Stomach (tissue), 8 donors: ENCODE measurements at regions not wholly inside any gene's neighbourhood (a gene's known extent, or its start where the extent isn't known, plus 50 kb on each side); places are given as distances from the start of the nearest gene placed in this dataset.

ENCODE experiments used
- DNase-seq, 2 donors: peaks; one replicate each; pipeline versions ENCODE4 v3.0.0 to v3.0.0-alpha.2; 2013 to 2019
- H3K27ac ChIP-seq, 5 donors: fragments of 200-600 bp in 4 of 5; sonication (generic) in 4 of 5; one replicate each; pipeline ENCODE4 v1.5.1; 2013 to 2019; ENCODE audit warnings: mild to moderate bottlenecking in 1 of 5, moderate library complexity in 1 of 5
- H3K27me3 ChIP-seq, 3 donors: fragments of 200-600 bp; sonication (generic); one replicate each; pipeline ENCODE4 v1.5.1; 2017 to 2019; ENCODE audit warnings: mixed run types in 1 of 3
- H3K36me3 ChIP-seq, 4 donors: fragments of 200-600 bp; sonication (generic); 1 replicate in 3 of 4; 2 replicates in 1 of 4; pipeline ENCODE4 v1.5.1; 2016 to 2019
- H3K4me1 ChIP-seq, 4 donors: fragments of 200-600 bp; sonication (generic); one replicate each; pipeline ENCODE4 v1.5.1; 2016 to 2019
- H3K4me3 ChIP-seq, 4 donors: fragments of 200-600 bp; sonication (generic) in 3 of 4; one replicate each; pipeline ENCODE4 v1.5.1; 2016 to 2019; ENCODE audit warnings: mild to moderate bottlenecking in 1 of 4
- H3K9me3 ChIP-seq, 4 donors: fragments of 200-600 bp; sonication (generic); one replicate each; pipeline ENCODE4 v1.5.1; 2016 to 2019
- CTCF ChIP-seq, 7 experiments: fragments of 450-650 bp in 4 of 7; fragments of 200-600 bp in 3 of 7; sonication (generic) in 3 of 7; IDR thresholded peaks; one replicate each; pipeline ENCODE4 v1.5.1; 2016 to 2019; ENCODE audit warnings: antibody characterized with exemption in 7 of 7, control low read depth in 2 of 7, mild to moderate bottlenecking in 1 of 7
- EP300 ChIP-seq: sonication (generic); formaldehyde crosslinking; IDR thresholded peaks from one replicate; pipeline ENCODE4 v1.6.1; 2017; ENCODE audit warnings: antibody characterized with exemption
- POLR2A ChIP-seq, 4 donors: fragments of 450-650 bp; IDR thresholded peaks; one replicate each; pipeline ENCODE4 v1.6.1; 2016; ENCODE audit warnings: antibody characterized with exemption in 4 of 4, control low read depth in 2 of 4, mild to moderate bottlenecking in 1 of 4, moderate library complexity in 1 of 4
- POLR2AphosphoS5 ChIP-seq, 3 donors: sonication (generic); formaldehyde crosslinking; IDR thresholded peaks; one replicate each; pipeline ENCODE4 v1.6.1; 2016; ENCODE audit warnings: antibody characterized with exemption in 3 of 3
- WGBS, 5 donors: extraction: QIAGEN DNeasy Blood & Tissue Kit in 3 of 5; methylation state at CpG; one replicate each; pipeline versions ENCODE4 v1.1.5 to v1.1.7; 2013 to 2018; 5-methylcytosine and 5-hydroxymethylcytosine counted together
- intact Hi-C: fragments of 100-400 bp; cut with DNase I; formaldehyde crosslinking; loops from one replicate; pipeline ENCODE4 v1.15.1; 2023; ENCODE audit warnings: low total_unique reads
- donor health status: healthy with polysubstance abuse.
- donor health status: Bipolar disorder and iron deficiency.
- donor health status: healthy.

- Histone ChIP-seq H3K4me1 (no peaks in the 10 kb centered on the region), H3K4me3 (no peak overlapping the region), H3K9me3 (no peaks in the 10 kb centered on the region), H3K36me3 (no peaks in the 10 kb centered on the region), H3K27me3 (no peaks in the 10 kb centered on the region), H3K27ac (no peak overlapping the region)
- intact Hi-C loops, result no loop called here
- 80 to 92% (median 83%) methylated on average over 2 of the region's 2 CpGs for WGBS, 5 donors
- TF ChIP-seq CTCF (IDR thresholded peaks at IDR 0.05), result no peak
- TF ChIP-seq POLR2AphosphoS5 (IDR thresholded peaks at IDR 0.05), result no peak
- TF ChIP-seq POLR2A (IDR thresholded peaks at IDR 0.05), result no peak
- no peak for TF ChIP-seq EP300
- DNase-seq, result no peak
Observed at GRCh38 chr12:14281539-14281938, 83.9 kb upstream of the ATF7IP start.

- TF ChIP-seq POLR2A (IDR thresholded peaks at IDR 0.05), result no peak
- TF ChIP-seq EP300, result no peak
- no peak for TF ChIP-seq POLR2AphosphoS5 (IDR thresholded peaks at IDR 0.05)
- no peak for TF ChIP-seq CTCF (IDR thresholded peaks at IDR 0.05)
- no peak overlapping the region for H3K27ac ChIP-seq
Observed at GRCh38 chr12:14283489-14284144, 81.9 kb upstream of the ATF7IP start.

GRCh38 chr12:14284184-14284722 lies 81.2 kb upstream of the ATF7IP start:
- DNase-seq, result peak in 1 of 2 donors; percentile 84
- intact Hi-C loops, result no loop called here
- no peaks in the 10 kb centered on the region for H3K4me1 ChIP-seq
- H3K27ac ChIP-seq, result no peak overlapping the region
- no peaks in the 10 kb centered on the region for H3K27me3 ChIP-seq
- no peak overlapping the region for H3K4me3 ChIP-seq
- no peaks in the 10 kb centered on the region for H3K36me3 ChIP-seq
- TF ChIP-seq POLR2A (IDR thresholded peaks at IDR 0.05) (no peak), EP300 (no peak), POLR2AphosphoS5 (IDR thresholded peaks at IDR 0.05) (no peak), CTCF (IDR thresholded peaks at IDR 0.05) (no peak)
- peaks cover 0 to 13% (median 3%) of the 10 kb centered on the region in 4 donors for H3K9me3 ChIP-seq
- WGBS, 5 donors, result 67 to 72% (median 70%) methylated on average over 7 of the region's 7 CpGs

More at GRCh38 chr12:14283489-14284144, 81.9 kb upstream of the ATF7IP start:
- H3K27me3 ChIP-seq, result no peaks in the 10 kb centered on the region
- intact Hi-C loops, result no loop called here
- no peaks in the 10 kb centered on the region for H3K4me1 ChIP-seq
- DNase-seq, result peak in 1 of 2 donors; percentile 28
- no peaks in the 10 kb centered on the region for H3K36me3 ChIP-seq
- H3K4me3 ChIP-seq, result no peak overlapping the region
- H3K9me3 ChIP-seq, result peaks cover 0 to 6% (median 1%) of the 10 kb centered on the region in 4 donors
- 62 to 72% (median 68%) methylated on average over 6 of the region's 6 CpGs for WGBS, 5 donors

- no peaks in the 10 kb centered on the region for H3K36me3 ChIP-seq
- intact Hi-C loops, result no loop called here
Observed at GRCh38 chr12:14289601-14290000, 75.9 kb upstream of the ATF7IP start.

More at GRCh38 chr12:14289601-14290000, 75.9 kb upstream of the ATF7IP start:
- Histone ChIP-seq H3K27ac (no peak overlapping the region), H3K9me3 (peaks cover 0 to 17% (median 5%) of the 10 kb centered on the region in 4 donors), H3K4me1 (no peaks in the 10 kb centered on the region), H3K27me3 (no peaks in the 10 kb centered on the region), H3K4me3 (no peak overlapping the region)
- TF ChIP-seq POLR2A (IDR thresholded peaks at IDR 0.05), result no peak
- TF ChIP-seq CTCF (IDR thresholded peaks at IDR 0.05), result no peak
- TF ChIP-seq EP300, result no peak
- no peak for TF ChIP-seq POLR2AphosphoS5 (IDR thresholded peaks at IDR 0.05)
- 60 to 97% (median 94%) methylated on average over 1 of the region's 1 CpG for WGBS, 5 donors
- DNase-seq, result no peak
